Dendritic cell treated with granulocyte-macrophage colony-stimulating factor and Interleukin-4, amounts not matched to agents 40 ng/mL and 50 ng/mL, for 4 days (primary cell): ENCODE measurements at regions not wholly inside any gene's neighbourhood (a gene's known extent, or its start where the extent isn't known, plus 50 kb on each side); places are given as distances from the start of the nearest gene placed in this dataset.

Source experiments
- H3K27ac Mint-ChIP-seq: one replicate; pipeline ENCODE4 v1.8.0; 2022; ENCODE audit warnings: mild to moderate bottlenecking, mixed read lengths
- H3K27me3 Mint-ChIP-seq: one replicate; pipeline ENCODE4 v1.8.0; 2022; ENCODE audit warnings: mild to moderate bottlenecking, mixed read lengths
- H3K36me3 Mint-ChIP-seq: one replicate; pipeline ENCODE4 v1.8.0; 2022; ENCODE audit warnings: low read depth, mixed read lengths
- H3K4me1 Mint-ChIP-seq: one replicate; pipeline ENCODE4 v1.8.0; 2022; ENCODE audit warnings: low read depth, mixed read lengths
- H3K4me3 Mint-ChIP-seq: one replicate; pipeline ENCODE4 v1.8.0; 2022; ENCODE audit warnings: mild to moderate bottlenecking, moderate library complexity, mixed read lengths
- H3K9me3 Mint-ChIP-seq: one replicate; pipeline ENCODE4 v1.8.0; 2022; ENCODE audit warnings: mixed read lengths
- intact Hi-C: fragments of 100-400 bp; cut with micrococcal nuclease; formaldehyde crosslinking; loops from one replicate; pipeline ENCODE4 v1.15.0; 2022

DNA sequence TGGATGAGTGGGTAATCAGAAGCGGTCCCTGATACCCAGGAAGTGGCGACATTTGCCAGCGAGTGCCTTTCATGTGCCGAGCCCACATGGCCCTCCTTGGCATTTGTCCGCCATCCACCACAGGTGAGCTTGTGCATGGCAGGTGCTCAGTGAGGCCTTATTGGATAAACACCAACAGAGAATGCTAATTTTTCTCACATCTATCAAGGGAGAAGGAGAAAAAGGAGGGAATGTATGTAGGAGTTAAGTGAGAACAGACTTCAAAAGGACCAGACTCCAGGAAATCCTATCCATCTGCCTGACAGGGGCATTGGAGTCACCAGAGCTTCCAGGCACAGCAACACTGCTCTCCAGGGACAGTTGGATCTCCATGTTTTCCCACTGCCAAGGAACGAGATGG, 143.5 kb upstream of the ZMIZ1 start:
- Mint-ChIP-seq H3K27me3 (peaks cover 39% of the 10 kb centered on the region), H3K27ac (no peak overlapping the region), H3K4me3 (no peak overlapping the region), H3K9me3 (no peaks in the 10 kb centered on the region), H3K36me3 (no peaks in the 10 kb centered on the region), H3K4me1 (no peaks in the 10 kb centered on the region)
- intact Hi-C loops, result no loop called here

DNA sequence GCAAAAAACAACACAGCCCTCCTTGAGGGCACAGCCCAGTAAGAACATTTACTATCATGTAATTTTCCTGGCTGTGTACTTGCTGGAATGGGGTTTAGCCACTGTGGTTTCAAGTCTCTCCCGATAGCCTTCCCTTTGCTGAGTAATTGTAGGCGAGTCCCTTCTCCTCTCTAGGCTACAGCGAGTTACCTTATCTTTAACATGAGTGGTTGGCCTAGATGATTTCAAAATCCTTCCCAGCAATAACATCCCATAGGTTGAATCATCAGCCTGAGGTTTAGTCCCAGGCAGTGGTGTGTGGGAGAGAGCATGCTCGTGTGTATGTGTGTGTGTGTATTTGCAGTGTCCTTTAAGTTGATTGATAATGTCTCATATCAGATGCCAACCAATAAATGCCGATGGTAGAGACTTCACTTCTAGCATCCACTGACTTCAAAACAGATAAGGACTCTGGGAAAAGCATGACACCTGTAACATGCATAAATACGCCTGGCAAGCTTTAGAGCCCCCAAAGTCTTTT, 142.9 kb upstream of the ZMIZ1 start:
- Mint-ChIP-seq H3K4me3 (no peak overlapping the region), H3K36me3 (no peaks in the 10 kb centered on the region), H3K9me3 (no peaks in the 10 kb centered on the region), H3K27me3 (peaks cover 43% of the 10 kb centered on the region), H3K27ac (no peak overlapping the region), H3K4me1 (no peaks in the 10 kb centered on the region)
- intact Hi-C loops, result no loop called here

DNA sequence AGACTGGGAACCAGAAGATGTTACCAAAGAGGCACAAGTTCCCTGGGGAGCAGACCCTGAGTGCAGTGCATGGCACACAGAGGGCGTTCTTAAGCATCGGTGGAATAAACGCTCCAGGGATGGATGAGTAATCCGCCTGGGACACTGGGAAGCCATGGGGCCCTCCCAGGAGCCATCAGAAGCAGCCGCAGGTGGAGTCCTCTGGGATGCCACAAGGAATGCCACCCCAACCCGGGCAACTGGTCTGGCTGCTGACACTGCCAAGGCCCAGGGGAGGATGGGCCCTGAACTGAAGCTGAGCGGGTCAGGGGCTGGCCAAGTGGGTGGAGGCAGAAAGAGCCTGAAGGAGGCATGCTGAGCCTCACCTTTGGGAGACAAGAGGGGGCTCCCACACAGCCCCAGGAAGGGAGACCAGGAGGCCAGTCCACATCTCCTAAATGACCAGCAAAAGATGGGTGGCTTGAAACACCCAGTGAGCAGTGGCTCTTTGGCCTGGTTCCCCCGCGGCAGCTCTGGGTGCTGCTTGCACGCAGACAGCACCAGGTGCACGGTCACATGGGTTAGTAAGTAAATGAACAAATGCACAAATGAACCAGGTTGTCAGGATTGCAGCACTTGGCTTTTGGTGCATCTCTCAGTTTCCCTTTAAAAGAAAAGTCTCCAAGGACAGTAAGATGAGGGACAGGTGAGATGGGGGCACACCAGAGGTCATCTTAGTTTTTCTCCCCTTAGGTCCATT, 141.3 kb upstream of the ZMIZ1 start:
- H3K27ac Mint-ChIP-seq, result no peak overlapping the region
- H3K36me3 Mint-ChIP-seq, result no peaks in the 10 kb centered on the region
- H3K4me3 Mint-ChIP-seq, result no peak overlapping the region
- peaks cover 40% of the 10 kb centered on the region for H3K27me3 Mint-ChIP-seq
- peaks cover 3% of the 10 kb centered on the region for H3K4me1 Mint-ChIP-seq
- intact Hi-C loops, result no loop called here
- H3K9me3 Mint-ChIP-seq, result no peaks in the 10 kb centered on the region

DNA sequence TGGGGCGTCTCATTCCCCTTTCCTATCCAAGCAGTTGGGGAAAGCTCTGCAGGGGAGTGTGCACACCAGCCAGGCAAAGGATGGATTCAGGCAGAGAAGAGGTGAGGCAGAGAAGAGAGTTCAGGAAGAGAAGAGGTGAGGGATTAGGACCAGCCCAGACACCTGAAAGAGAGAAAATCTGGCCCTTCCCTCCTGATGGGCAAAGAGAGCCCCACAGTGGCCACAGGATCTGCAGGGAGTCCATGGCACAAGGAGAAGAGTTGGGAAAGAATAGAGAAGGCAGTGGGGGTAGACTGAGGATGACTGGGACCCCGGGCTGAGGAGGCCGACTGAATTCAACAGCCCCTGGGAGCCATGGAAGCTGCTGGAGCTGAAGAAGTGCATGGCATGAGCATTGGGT, 140.4 kb upstream of the ZMIZ1 start:
- no peak overlapping the region for H3K4me3 Mint-ChIP-seq
- H3K4me1 Mint-ChIP-seq, result peaks cover 7% of the 10 kb centered on the region
- H3K9me3 Mint-ChIP-seq, result no peaks in the 10 kb centered on the region
- intact Hi-C loops, result no loop called here
- H3K27ac Mint-ChIP-seq, result no peak overlapping the region
- peaks cover 40% of the 10 kb centered on the region for H3K27me3 Mint-ChIP-seq
- no peaks in the 10 kb centered on the region for H3K36me3 Mint-ChIP-seq

DNA sequence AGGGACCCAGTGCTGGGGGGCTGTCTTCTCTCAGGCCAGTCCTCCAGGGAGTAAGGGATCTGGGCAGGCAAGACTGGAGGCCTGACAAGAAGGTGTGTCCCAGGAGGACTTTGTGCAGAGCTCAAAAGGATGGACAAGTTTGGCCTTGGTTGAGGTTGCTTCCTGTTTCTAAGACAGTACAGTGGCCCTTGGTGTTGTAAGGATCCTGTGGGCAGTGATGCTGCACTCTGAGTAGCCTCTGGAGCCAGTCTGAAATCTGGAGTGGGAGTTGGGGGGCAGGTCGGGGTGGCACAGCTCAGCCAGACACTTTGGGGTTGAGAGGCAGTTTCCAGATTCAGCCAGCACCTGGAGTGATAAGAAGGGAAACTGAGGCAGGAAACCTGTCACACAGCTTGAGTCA, 139.2 kb upstream of the ZMIZ1 start:
- Mint-ChIP-seq H3K27ac (no peak overlapping the region), H3K27me3 (peaks cover 37% of the 10 kb centered on the region), H3K36me3 (no peaks in the 10 kb centered on the region), H3K9me3 (no peaks in the 10 kb centered on the region), H3K4me1 (peaks cover 11% of the 10 kb centered on the region), H3K4me3 (no peak overlapping the region)
- intact Hi-C loops, result no loop called here

DNA sequence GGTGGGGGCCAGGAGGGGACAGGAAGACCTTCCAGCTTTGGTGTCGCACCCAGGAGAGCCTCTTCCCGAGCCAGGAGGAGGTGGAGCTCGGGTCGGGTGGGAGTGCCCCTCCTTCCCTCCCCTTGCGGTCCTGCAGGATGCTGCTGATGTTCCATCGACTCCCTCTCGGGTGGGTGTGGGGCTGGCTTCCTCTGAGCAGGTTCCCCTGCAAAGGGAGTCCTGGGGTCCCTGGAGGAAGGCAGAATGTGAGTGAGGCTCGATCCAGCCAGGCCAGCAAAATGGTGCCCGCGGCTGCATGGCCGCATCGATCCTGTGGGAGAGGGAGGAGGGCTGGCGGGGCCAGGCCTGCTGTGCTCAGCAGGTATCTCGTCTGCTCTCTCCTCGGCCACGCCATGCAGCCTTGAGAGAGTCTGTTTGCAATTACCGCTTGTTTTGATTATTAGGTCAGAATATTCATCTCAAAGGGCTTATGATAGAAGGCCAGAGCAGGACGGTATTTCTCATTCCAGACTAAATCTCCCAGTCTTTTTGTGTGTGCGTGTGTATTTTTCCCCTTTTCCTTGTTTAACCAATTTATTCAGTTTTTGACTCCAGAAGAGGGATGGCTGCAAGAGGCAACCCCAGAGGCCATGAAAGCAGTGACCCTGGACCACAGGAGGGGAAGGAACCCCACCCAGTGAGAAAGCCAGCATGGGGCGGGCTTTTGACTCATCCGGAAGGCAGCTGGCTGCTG, 137.3 kb upstream of the ZMIZ1 start:
- Mint-ChIP-seq H3K4me3 (no peak overlapping the region), H3K27ac (no peak overlapping the region), H3K36me3 (no peaks in the 10 kb centered on the region), H3K9me3 (no peaks in the 10 kb centered on the region), H3K4me1 (peaks cover 23% of the 10 kb centered on the region), H3K27me3 (peaks cover 34% of the 10 kb centered on the region)
- intact Hi-C loops, result no loop called here

DNA sequence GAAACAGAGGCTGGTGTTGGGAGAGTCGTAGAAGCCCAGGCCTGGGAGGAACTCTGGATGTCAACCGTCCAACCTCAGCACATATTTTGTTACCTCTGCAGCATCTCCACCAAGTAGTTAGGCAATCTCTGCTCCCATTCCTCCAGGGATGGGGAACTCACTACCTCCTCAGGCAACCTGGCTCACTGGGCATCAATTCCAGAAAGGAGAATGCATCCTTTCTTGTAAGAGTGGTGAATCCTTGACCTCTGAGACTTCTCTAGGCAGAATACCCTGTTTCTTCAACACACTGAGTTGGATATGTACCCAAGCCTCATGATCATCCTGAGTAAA, 136.7 kb upstream of the ZMIZ1 start:
- H3K36me3 Mint-ChIP-seq, result no peaks in the 10 kb centered on the region
- H3K4me3 Mint-ChIP-seq, result no peak overlapping the region
- intact Hi-C loops, result no loop called here
- H3K9me3 Mint-ChIP-seq, result no peaks in the 10 kb centered on the region
- peaks cover 28% of the 10 kb centered on the region for H3K4me1 Mint-ChIP-seq
- H3K27me3 Mint-ChIP-seq, result peaks cover 30% of the 10 kb centered on the region
- no peak overlapping the region for H3K27ac Mint-ChIP-seq

DNA sequence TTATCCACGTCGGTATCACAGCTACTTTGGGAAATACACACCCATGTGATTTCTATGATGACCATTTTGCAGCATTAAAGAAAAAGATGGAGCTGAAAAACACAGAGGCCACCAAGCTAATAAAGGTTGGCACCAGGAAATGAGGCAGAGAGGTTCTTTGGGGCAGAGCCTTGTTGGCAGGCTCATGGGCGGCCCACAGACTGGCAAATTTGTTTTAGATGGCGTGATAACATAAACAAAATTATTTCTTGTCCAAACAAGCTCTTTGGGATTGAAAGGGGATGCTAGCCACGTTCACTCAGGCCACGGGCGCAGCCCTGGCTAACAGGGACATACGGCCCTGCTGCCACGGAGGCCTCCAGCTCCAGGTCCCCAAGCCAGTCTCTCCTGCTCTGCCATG, 135.9 kb upstream of the ZMIZ1 start:
- Mint-ChIP-seq H3K9me3 (no peaks in the 10 kb centered on the region), H3K27me3 (peaks cover 26% of the 10 kb centered on the region), H3K36me3 (no peaks in the 10 kb centered on the region), H3K27ac (no peak overlapping the region), H3K4me1 (peaks cover 36% of the 10 kb centered on the region), H3K4me3 (no peak overlapping the region)
- intact Hi-C loops, result no loop called here

DNA sequence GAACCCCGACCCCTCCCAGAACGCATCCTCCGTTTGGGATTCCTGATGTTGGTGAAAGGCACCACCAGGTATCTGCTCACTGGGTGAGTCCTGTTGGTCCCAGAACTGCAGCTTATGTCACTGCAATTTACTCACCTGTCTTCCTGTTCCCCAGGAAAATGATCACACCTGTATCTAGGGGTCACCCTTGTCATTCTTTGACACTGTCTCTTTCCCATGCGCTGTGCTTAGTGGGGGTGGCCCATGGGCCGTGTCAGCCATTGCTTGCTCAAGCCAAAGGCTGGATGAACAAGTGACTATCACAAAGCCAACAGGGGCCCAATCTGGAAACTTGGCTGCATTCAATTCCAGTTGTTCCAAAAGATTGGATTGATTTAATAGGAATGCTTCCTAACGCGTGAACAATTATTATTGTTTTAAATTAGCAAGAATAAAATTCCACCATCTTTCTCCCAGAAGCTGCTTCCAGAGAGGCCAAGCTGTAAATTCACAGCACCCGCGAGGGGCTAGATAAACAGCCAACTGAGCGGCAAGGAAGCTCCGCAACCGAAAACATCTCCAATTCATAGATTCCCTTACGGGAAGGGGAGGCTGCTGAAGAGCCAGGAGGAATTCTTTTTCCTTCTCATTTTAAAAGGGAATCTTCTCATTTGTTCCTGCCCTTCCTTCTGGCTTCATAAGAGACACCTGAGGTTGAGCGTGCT, 134.8 kb upstream of the ZMIZ1 start:
- Mint-ChIP-seq H3K4me3 (no peak overlapping the region), H3K9me3 (no peaks in the 10 kb centered on the region), H3K27me3 (peaks cover 21% of the 10 kb centered on the region), H3K27ac (no peak overlapping the region), H3K36me3 (no peaks in the 10 kb centered on the region), H3K4me1 (peaks cover 47% of the 10 kb centered on the region)
- intact Hi-C loops, result no loop called here

DNA sequence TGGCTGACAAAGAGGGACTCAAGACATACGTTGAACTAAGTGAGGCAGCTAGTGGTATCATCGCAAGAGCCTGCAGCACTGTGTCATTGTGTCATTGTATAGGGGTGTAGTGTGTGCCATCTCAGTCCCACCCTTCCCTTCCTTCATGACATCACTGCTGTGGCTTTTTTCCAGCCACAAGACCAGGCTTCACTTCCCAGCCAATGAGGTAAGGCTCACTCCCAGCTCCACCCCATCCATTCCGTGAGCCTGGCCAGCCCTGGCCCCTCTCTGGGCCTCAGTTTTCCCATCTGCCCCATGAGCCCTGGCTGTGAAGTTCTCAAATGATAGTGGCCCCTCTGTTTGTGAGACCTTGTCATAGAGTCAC, 134.3 kb upstream of the ZMIZ1 start:
- Mint-ChIP-seq H3K27me3 (peaks cover 21% of the 10 kb centered on the region), H3K4me3 (no peak overlapping the region), H3K27ac (no peak overlapping the region), H3K9me3 (no peaks in the 10 kb centered on the region), H3K4me1 (peaks cover 47% of the 10 kb centered on the region), H3K36me3 (no peaks in the 10 kb centered on the region)
- intact Hi-C loops, result no loop called here

DNA sequence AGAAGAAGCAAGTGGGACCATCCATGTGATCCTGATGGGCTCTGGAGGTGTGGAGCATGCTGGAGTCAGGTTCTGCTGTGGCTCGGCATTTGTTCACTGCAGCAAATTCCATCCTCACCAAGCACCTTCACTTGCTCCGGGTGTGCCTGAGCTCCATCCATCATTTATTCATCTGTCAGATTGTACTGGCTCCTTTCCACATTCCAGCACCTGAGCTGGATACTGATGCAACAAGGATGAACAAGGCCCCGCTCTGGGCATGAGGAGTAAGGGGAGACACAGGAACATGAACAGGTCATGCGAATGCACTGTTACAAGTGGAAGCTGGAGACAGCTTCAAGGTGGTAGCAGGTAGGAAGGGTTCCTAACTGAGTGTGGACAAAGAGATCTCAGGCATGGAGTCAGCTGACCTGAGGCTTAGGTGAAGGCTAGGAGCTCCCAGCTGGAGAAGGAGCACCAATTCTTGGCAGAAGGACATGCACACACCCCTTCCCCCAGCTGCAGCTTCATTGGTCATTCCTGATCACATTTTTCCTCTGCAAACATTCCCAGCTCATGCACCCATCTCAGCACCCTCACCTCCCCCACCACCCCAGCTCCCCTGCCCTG, 133.7 kb upstream of the ZMIZ1 start:
- no peak overlapping the region for H3K4me3 Mint-ChIP-seq
- H3K27ac Mint-ChIP-seq, result no peak overlapping the region
- intact Hi-C loops, result no loop called here
- no peaks in the 10 kb centered on the region for H3K36me3 Mint-ChIP-seq
- peaks cover 21% of the 10 kb centered on the region for H3K27me3 Mint-ChIP-seq
- H3K4me1 Mint-ChIP-seq, result peaks cover 47% of the 10 kb centered on the region
- H3K9me3 Mint-ChIP-seq, result no peaks in the 10 kb centered on the region

DNA sequence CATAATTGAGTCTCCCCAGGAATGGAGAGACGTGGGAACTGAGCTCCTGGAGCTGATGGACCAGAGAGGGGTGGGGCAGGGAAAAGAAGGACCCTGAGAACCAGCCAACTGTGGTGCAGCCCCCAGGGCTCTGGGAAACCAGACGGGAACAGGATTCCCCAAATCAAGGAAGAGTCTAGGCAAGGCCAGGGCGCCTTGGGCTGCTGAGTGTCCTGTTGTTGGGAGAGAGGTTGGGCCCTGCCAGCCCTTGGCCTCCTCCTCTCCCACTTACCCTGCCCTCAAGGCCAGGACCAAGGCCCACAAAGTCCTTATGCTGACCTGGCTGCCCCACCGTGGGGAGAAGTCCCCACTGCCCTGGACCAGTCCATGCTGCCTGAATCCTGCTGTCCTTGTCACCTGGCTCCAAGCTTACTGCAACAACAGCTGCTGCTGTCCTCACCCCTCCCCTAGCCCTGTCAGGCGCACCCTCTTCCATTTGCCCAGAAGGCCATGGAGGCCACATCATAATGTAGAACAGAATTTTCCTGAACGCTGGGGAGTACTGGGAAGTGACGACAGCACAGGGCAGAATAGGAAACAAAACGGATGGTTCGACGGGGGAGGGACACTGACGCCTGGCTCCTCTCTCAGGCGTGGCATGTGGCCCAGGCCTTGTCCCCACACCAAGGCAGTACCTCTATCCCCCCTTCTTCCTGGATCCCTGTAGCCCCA, 132.9 kb upstream of the ZMIZ1 start:
- intact Hi-C loops, result no loop called here
- Mint-ChIP-seq H3K9me3 (no peaks in the 10 kb centered on the region), H3K4me3 (no peak overlapping the region), H3K36me3 (no peaks in the 10 kb centered on the region), H3K4me1 (peaks cover 47% of the 10 kb centered on the region), H3K27me3 (peaks cover 16% of the 10 kb centered on the region), H3K27ac (peak overlapping the region; percentile 31)

DNA sequence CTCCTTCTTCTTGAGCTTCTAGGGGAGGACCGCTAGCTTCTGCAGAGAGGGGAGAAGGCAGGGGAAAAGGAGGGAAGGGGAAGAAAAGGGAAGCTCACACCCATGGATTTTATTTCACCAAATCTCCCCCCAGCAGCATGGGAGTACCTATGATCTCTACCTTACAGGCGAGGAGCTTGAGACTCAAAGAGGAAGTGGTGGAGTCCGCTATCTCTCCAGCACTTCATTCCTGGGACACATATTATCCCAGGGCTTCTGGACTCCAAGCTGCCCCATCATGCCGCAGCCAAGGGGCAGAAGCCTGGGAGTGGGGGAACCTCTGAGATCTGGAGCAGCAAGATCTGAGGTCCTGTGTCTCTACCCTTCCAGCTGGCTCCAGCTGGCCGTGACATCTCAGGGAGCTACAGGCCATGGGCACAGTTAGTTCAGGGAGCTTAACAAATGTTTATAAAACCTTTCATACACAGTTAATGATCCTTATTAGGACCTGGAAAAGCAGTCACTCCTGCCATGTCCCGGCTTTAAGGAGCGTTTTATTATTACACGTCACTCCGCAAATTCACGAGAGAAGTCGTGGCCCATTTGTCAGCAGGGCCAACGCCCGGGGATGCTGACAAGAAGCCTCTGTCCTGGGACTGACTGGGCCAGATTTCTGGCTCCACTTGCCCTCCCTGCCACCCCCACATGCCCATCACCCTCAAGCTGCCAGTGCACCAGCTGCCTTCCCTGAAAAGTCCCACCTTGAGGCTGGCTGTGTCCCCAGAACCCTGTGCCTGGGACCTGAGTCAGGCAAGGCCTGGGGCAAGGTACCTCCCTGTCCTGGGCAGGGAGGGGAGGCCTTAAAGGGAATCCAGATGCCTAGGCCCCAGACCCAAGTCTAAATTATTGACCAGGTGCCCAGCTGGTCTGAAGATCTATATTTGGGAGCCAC, 132.1 kb upstream of the ZMIZ1 start:
- no peak overlapping the region for H3K4me3 Mint-ChIP-seq
- H3K9me3 Mint-ChIP-seq, result no peaks in the 10 kb centered on the region
- H3K36me3 Mint-ChIP-seq, result no peaks in the 10 kb centered on the region
- intact Hi-C loops, result no loop called here
- peaks cover 16% of the 10 kb centered on the region for H3K27me3 Mint-ChIP-seq
- peak overlapping the region; percentile 31 for H3K27ac Mint-ChIP-seq
- peaks cover 47% of the 10 kb centered on the region for H3K4me1 Mint-ChIP-seq
